ENCODE measurements at regions not wholly inside any gene's neighbourhood (a gene's known extent, or its start where the extent isn't known, plus 50 kb on each side); places are given as distances from the start of the nearest gene placed in this dataset.

DNA sequence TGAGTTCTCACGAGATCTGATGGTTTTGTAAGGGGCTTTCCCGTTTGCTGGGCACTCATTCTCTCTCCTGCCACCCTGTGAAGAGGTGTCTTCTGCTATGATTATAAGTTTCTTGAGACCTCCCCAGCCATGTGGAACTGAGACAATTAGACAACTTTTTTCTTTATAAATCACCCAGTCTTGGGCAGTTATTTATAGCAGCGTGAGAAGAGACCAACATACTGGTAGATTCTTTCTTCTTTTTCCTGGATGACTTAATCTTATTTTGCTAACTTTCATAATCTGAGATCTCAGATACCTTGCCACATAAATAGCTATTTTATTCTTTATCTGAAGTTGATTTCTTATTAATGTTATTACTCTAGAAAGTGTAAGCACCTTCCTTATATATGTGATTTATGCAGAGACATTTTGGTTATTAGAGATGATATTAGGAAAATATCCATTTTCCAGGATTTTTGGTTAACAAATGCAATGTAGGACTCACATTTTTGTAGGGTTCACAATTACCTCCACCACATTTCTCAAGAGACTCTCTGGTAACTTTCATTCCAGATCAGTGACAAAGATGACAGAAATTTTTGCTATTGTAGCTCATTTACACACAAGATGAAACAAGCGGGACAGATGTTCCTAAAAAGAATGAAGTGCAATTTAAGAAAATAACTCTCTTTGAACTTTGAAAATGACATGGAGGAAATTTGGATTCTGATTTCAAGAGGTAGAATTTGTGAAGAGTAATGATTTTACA lies 97.9 kb upstream of the RND3 start:
- TF ChIP-seq, protein P1, sequence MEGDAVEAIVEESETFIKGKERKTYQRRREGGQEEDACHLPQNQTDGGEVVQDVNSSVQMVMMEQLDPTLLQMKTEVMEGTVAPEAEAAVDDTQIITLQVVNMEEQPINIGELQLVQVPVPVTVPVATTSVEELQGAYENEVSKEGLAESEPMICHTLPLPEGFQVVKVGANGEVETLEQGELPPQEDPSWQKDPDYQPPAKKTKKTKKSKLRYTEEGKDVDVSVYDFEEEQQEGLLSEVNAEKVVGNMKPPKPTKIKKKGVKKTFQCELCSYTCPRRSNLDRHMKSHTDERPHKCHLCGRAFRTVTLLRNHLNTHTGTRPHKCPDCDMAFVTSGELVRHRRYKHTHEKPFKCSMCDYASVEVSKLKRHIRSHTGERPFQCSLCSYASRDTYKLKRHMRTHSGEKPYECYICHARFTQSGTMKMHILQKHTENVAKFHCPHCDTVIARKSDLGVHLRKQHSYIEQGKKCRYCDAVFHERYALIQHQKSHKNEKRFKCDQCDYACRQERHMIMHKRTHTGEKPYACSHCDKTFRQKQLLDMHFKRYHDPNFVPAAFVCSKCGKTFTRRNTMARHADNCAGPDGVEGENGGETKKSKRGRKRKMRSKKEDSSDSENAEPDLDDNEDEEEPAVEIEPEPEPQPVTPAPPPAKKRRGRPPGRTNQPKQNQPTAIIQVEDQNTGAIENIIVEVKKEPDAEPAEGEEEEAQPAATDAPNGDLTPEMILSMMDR (IDR thresholded peaks at IDR 0.05): no peak
- TF ChIP-seq POLR2A (IDR thresholded peaks at IDR 0.05): no peak
